ENCODE measurements at regions not wholly inside any gene's neighbourhood (a gene's known extent, or its start where the extent isn't known, plus 50 kb on each side); places are given as distances from the start of the nearest gene placed in this dataset.
"Not testable (repeated sequence)": the region's sequence is repeated elsewhere in the genome, so short reads cannot be mapped to it uniquely, and the experiment has no call there.

GRCh38 chr1:90236493-90236892 lies 241.6 kb downstream of the ZNF326 start:
- no peak overlapping the region for H3K27ac Mint-ChIP-seq

GRCh38 chr1:90223401-90223800 lies 228.5 kb downstream of the ZNF326 start:
- H3K4me1 ChIP-seq (ENCODE audit: control insufficient read depth, insufficient read depth, low read length, poor library complexity, severe bottlenecking) = no peaks in the 10 kb centered on the region

More at GRCh38 chr1:90236493-90236892, 241.6 kb downstream of the ZNF326 start:
- Histone ChIP-seq H3K4me3 (ENCODE audit: low read depth, low read length) (no peak overlapping the region), H3K36me3 (ENCODE audit: control insufficient read depth, insufficient read depth, low read length) (no peaks in the 10 kb centered on the region), H3K4me1 (ENCODE audit: control insufficient read depth, insufficient read depth, low read length, poor library complexity, severe bottlenecking) (no peaks in the 10 kb centered on the region), H3K9me3 (ENCODE audit: control insufficient read depth in 2 of 2, low read length in 2 of 2) (no peaks in the 10 kb centered on the region), H3K27me3 (ENCODE audit: control insufficient read depth, insufficient read depth, low read length) (peaks cover 2% of the 10 kb centered on the region), H3K27ac (ENCODE audit: insufficient read depth, low read length, poor library complexity, severe bottlenecking) (no peak overlapping the region)
- ATAC-seq (ENCODE audit: low read depth in 2 of 2) = no peak
- Mint-ChIP-seq H3K36me3 (no peaks in the 10 kb centered on the region), H3K9me3 (peaks cover 0 to 10% (median 3%) of the 10 kb centered on the region in 7 donors), H3K27me3 (no peaks in the 10 kb centered on the region), H3K4me3 (no peak overlapping the region), H3K4me1 (no peaks in the 10 kb centered on the region)
- DNase-seq = no peak

GRCh38 chr1:90220941-90221693 lies 226.2 kb downstream of the ZNF326 start:
- DNase-seq (no peak), ATAC-seq (ENCODE audit: low read depth in 2 of 2) (no peak)
- H3K4me3 ChIP-seq (ENCODE audit: low read depth, low read length) = no peak overlapping the region
- H3K27ac ChIP-seq (ENCODE audit: insufficient read depth, low read length, poor library complexity, severe bottlenecking) = no peak overlapping the region
- H3K4me1 ChIP-seq (ENCODE audit: control insufficient read depth, insufficient read depth, low read length, poor library complexity, severe bottlenecking) = no peaks in the 10 kb centered on the region
- no peak overlapping the region for H3K4me3 Mint-ChIP-seq
- H3K27me3 Mint-ChIP-seq = peaks cover 4% of the 10 kb centered on the region
- H3K27ac Mint-ChIP-seq = no peak overlapping the region
- H3K9me3 ChIP-seq (ENCODE audit: control insufficient read depth in 2 of 2, low read length in 2 of 2) = no peaks in the 10 kb centered on the region
- H3K36me3 Mint-ChIP-seq = no peaks in the 10 kb centered on the region
- H3K36me3 ChIP-seq (ENCODE audit: control insufficient read depth, insufficient read depth, low read length) = no peaks in the 10 kb centered on the region
- no peaks in the 10 kb centered on the region for H3K27me3 ChIP-seq (ENCODE audit: control insufficient read depth, insufficient read depth, low read length)
- peaks cover 0 to 9% (median 4%) of the 10 kb centered on the region in 7 donors for H3K9me3 Mint-ChIP-seq
- H3K4me1 Mint-ChIP-seq = no peaks in the 10 kb centered on the region

More at GRCh38 chr1:90223401-90223800, 228.5 kb downstream of the ZNF326 start:
- H3K4me1 Mint-ChIP-seq = no peaks in the 10 kb centered on the region
- Histone ChIP-seq H3K4me3 (ENCODE audit: low read depth, low read length) (no peak overlapping the region), H3K27ac (ENCODE audit: insufficient read depth, low read length, poor library complexity, severe bottlenecking) (no peak overlapping the region), H3K27me3 (ENCODE audit: control insufficient read depth, insufficient read depth, low read length) (no peaks in the 10 kb centered on the region), H3K9me3 (ENCODE audit: control insufficient read depth in 2 of 2, low read length in 2 of 2) (no peaks in the 10 kb centered on the region), H3K36me3 (ENCODE audit: control insufficient read depth, insufficient read depth, low read length) (no peaks in the 10 kb centered on the region)
- no peaks in the 10 kb centered on the region for H3K36me3 Mint-ChIP-seq
- H3K27me3 Mint-ChIP-seq = peaks cover 4% of the 10 kb centered on the region
- DNase-seq = no peak
- H3K27ac Mint-ChIP-seq = no peak overlapping the region
- ATAC-seq (ENCODE audit: low read depth in 2 of 2) = no peak
- no peak overlapping the region for H3K4me3 Mint-ChIP-seq
- H3K9me3 Mint-ChIP-seq = peaks cover 0 to 15% (median 4%) of the 10 kb centered on the region in 7 donors

- no peak for DNase-seq
- ATAC-seq (ENCODE audit: low read depth in 2 of 2) = no peak
- no peaks in the 10 kb centered on the region for H3K36me3 ChIP-seq (ENCODE audit: control insufficient read depth, insufficient read depth, low read length)
- no peaks in the 10 kb centered on the region for H3K9me3 ChIP-seq (ENCODE audit: control insufficient read depth in 2 of 2, low read length in 2 of 2)
- Mint-ChIP-seq H3K4me1 (no peaks in the 10 kb centered on the region), H3K4me3 (no peak overlapping the region), H3K9me3 (peaks cover 0 to 7% (median 4%) of the 10 kb centered on the region in 7 donors), H3K36me3 (no peaks in the 10 kb centered on the region), H3K27me3 (peaks cover 4% of the 10 kb centered on the region), H3K27ac (no peak overlapping the region)
- no peaks in the 10 kb centered on the region for H3K27me3 ChIP-seq (ENCODE audit: control insufficient read depth, insufficient read depth, low read length)
- no peak overlapping the region for H3K27ac ChIP-seq (ENCODE audit: insufficient read depth, low read length, poor library complexity, severe bottlenecking)
- H3K4me1 ChIP-seq (ENCODE audit: control insufficient read depth, insufficient read depth, low read length, poor library complexity, severe bottlenecking) = no peaks in the 10 kb centered on the region
- no peak overlapping the region for H3K4me3 ChIP-seq (ENCODE audit: low read depth, low read length)
Observed at GRCh38 chr1:90220496-90220895, 225.6 kb downstream of the ZNF326 start.

GRCh38 chr1:90219166-90219871 lies 224.4 kb downstream of the ZNF326 start:
- not testable (repeated sequence) for H3K27me3 Mint-ChIP-seq; H3K36me3 Mint-ChIP-seq; H3K27me3 ChIP-seq (ENCODE audit: control insufficient read depth, insufficient read depth, low read length); H3K9me3 ChIP-seq (ENCODE audit: control insufficient read depth in 2 of 2, low read length in 2 of 2); H3K4me1 Mint-ChIP-seq; ATAC-seq (ENCODE audit: low read depth in 2 of 2); DNase-seq; H3K27ac ChIP-seq (ENCODE audit: insufficient read depth, low read length, poor library complexity, severe bottlenecking); H3K4me3 Mint-ChIP-seq; H3K4me1 ChIP-seq (ENCODE audit: control insufficient read depth, insufficient read depth, low read length, poor library complexity, severe bottlenecking); H3K4me3 ChIP-seq (ENCODE audit: low read depth, low read length); H3K36me3 ChIP-seq (ENCODE audit: control insufficient read depth, insufficient read depth, low read length); H3K27ac Mint-ChIP-seq; H3K9me3 Mint-ChIP-seq

GRCh38 chr1:90210633-90211491 lies 216.0 kb downstream of the ZNF326 start:
- ATAC-seq (ENCODE audit: low read depth in 2 of 2) (no peak), DNase-seq (no peak)
- Histone ChIP-seq H3K4me1 (ENCODE audit: control insufficient read depth, insufficient read depth, low read length, poor library complexity, severe bottlenecking) (no peaks in the 10 kb centered on the region), H3K9me3 (ENCODE audit: control insufficient read depth in 2 of 2, low read length in 2 of 2) (no peaks in the 10 kb centered on the region), H3K27me3 (ENCODE audit: control insufficient read depth, insufficient read depth, low read length) (no peaks in the 10 kb centered on the region), H3K36me3 (ENCODE audit: control insufficient read depth, insufficient read depth, low read length) (no peaks in the 10 kb centered on the region), H3K4me3 (ENCODE audit: low read depth, low read length) (no peak overlapping the region), H3K27ac (ENCODE audit: insufficient read depth, low read length, poor library complexity, severe bottlenecking) (no peak overlapping the region)
- Mint-ChIP-seq H3K4me1 (no peaks in the 10 kb centered on the region), H3K9me3 (peaks cover 0 to 4% (median 0%) of the 10 kb centered on the region in 7 donors), H3K27me3 (no peaks in the 10 kb centered on the region), H3K4me3 (no peak overlapping the region), H3K27ac (no peak overlapping the region), H3K36me3 (no peaks in the 10 kb centered on the region)

- DNase-seq (no peak), ATAC-seq (ENCODE audit: low read depth in 2 of 2) (no peak)
- H3K9me3 Mint-ChIP-seq = peaks cover 0 to 4% (median 0%) of the 10 kb centered on the region in 7 donors
- H3K4me3 Mint-ChIP-seq = no peak overlapping the region
- Histone ChIP-seq H3K4me1 (ENCODE audit: control insufficient read depth, insufficient read depth, low read length, poor library complexity, severe bottlenecking) (no peaks in the 10 kb centered on the region), H3K36me3 (ENCODE audit: control insufficient read depth, insufficient read depth, low read length) (no peaks in the 10 kb centered on the region), H3K27me3 (ENCODE audit: control insufficient read depth, insufficient read depth, low read length) (no peaks in the 10 kb centered on the region), H3K9me3 (ENCODE audit: control insufficient read depth in 2 of 2, low read length in 2 of 2) (no peaks in the 10 kb centered on the region), H3K4me3 (ENCODE audit: low read depth, low read length) (no peak overlapping the region), H3K27ac (ENCODE audit: insufficient read depth, low read length, poor library complexity, severe bottlenecking) (no peak overlapping the region)
- H3K4me1 Mint-ChIP-seq = no peaks in the 10 kb centered on the region
- no peaks in the 10 kb centered on the region for H3K27me3 Mint-ChIP-seq
- no peak overlapping the region for H3K27ac Mint-ChIP-seq
- H3K36me3 Mint-ChIP-seq = no peaks in the 10 kb centered on the region
Observed at GRCh38 chr1:90208949-90209348, 214.0 kb downstream of the ZNF326 start.
